ENCODE measurements at regions not wholly inside any gene's neighbourhood (a gene's known extent, or its start where the extent isn't known, plus 50 kb on each side); places are given as distances from the start of the nearest gene placed in this dataset.

- no peaks in the 10 kb centered on the region for H3K9me3 ChIP-seq
- H3K27ac ChIP-seq = no peak overlapping the region
- no peak for DNase-seq (ENCODE audit: extremely low spot score in 2 of 2)
- peaks cover 15% of the 10 kb centered on the region for H3K4me1 ChIP-seq
- no peak overlapping the region for H3K4me3 ChIP-seq
- intact Hi-C loops (cut with DNase I) = no loop called here
- TF ChIP-seq POLR2A (IDR thresholded peaks at IDR 0.05) (no peak), CTCF (IDR thresholded peaks at IDR 0.05) (no peak), POLR2AphosphoS5 (IDR thresholded peaks at IDR 0.05; ENCODE audit: insufficient read depth in 1 of 2, low read depth in 1 of 2) (no peak)
- H3K27me3 ChIP-seq = no peaks in the 10 kb centered on the region
- no peaks in the 10 kb centered on the region for H3K36me3 ChIP-seq
Measured at GRCh38 chr3:56862352-56863062, 60.8 kb upstream of the ARHGEF3 start.

GRCh38 chr3:56861511-56861910, 59.8 kb upstream of the ARHGEF3 start:
- Histone ChIP-seq H3K36me3 (no peaks in the 10 kb centered on the region), H3K4me3 (no peak overlapping the region), H3K4me1 (peaks cover 15% of the 10 kb centered on the region), H3K9me3 (no peaks in the 10 kb centered on the region), H3K27me3 (no peaks in the 10 kb centered on the region), H3K27ac (no peak overlapping the region)
- TF ChIP-seq CTCF (IDR thresholded peaks at IDR 0.05) = no peak
- intact Hi-C loops (cut with DNase I) = no loop called here
- no peak for DNase-seq (ENCODE audit: extremely low spot score in 2 of 2)

GRCh38 chr3:56860939-56861338, 59.2 kb upstream of the ARHGEF3 start:
- no peak overlapping the region for H3K4me3 ChIP-seq
- H3K27ac ChIP-seq = no peak overlapping the region
- intact Hi-C loops (cut with DNase I) = no loop called here
- H3K4me1 ChIP-seq = peaks cover 15% of the 10 kb centered on the region
- H3K36me3 ChIP-seq = no peaks in the 10 kb centered on the region
- DNase-seq (ENCODE audit: extremely low spot score in 2 of 2) = no peak
- TF ChIP-seq POLR2AphosphoS5 (IDR thresholded peaks at IDR 0.05; ENCODE audit: insufficient read depth in 1 of 2, low read depth in 1 of 2) = no peak
- no peak for TF ChIP-seq POLR2A (IDR thresholded peaks at IDR 0.05)
- no peak for TF ChIP-seq CTCF (IDR thresholded peaks at IDR 0.05)
- no peaks in the 10 kb centered on the region for H3K27me3 ChIP-seq
- no peaks in the 10 kb centered on the region for H3K9me3 ChIP-seq

- H3K4me3 ChIP-seq = no peak overlapping the region
- intact Hi-C loops (cut with DNase I) = no loop called here
- H3K27me3 ChIP-seq = no peaks in the 10 kb centered on the region
- TF ChIP-seq CTCF (IDR thresholded peaks at IDR 0.05) (no peak), POLR2A (IDR thresholded peaks at IDR 0.05) (no peak), POLR2AphosphoS5 (IDR thresholded peaks at IDR 0.05; ENCODE audit: insufficient read depth in 1 of 2, low read depth in 1 of 2) (no peak)
- no peak overlapping the region for H3K27ac ChIP-seq
- peaks cover 15% of the 10 kb centered on the region for H3K4me1 ChIP-seq
- H3K36me3 ChIP-seq = no peaks in the 10 kb centered on the region
- no peak for DNase-seq (ENCODE audit: extremely low spot score in 2 of 2)
- H3K9me3 ChIP-seq = no peaks in the 10 kb centered on the region
Measured at GRCh38 chr3:56860351-56860750, 58.6 kb upstream of the ARHGEF3 start.

GRCh38 chr3:56858331-56858730, 56.6 kb upstream of the ARHGEF3 start:
- intact Hi-C loops (cut with DNase I) = no loop called here
- DNase-seq (ENCODE audit: extremely low spot score in 2 of 2) = no peak
- TF ChIP-seq POLR2AphosphoS5 (IDR thresholded peaks at IDR 0.05; ENCODE audit: insufficient read depth in 1 of 2, low read depth in 1 of 2) (no peak), CTCF (IDR thresholded peaks at IDR 0.05) (no peak), POLR2A (IDR thresholded peaks at IDR 0.05) (no peak)
- H3K4me3 ChIP-seq = no peak overlapping the region
- H3K4me1 ChIP-seq = peaks cover 15% of the 10 kb centered on the region
- no peaks in the 10 kb centered on the region for H3K9me3 ChIP-seq
- H3K27ac ChIP-seq = no peak overlapping the region
- H3K27me3 ChIP-seq = no peaks in the 10 kb centered on the region
- H3K36me3 ChIP-seq = no peaks in the 10 kb centered on the region

Data from vagina (tissue), 2 donors.